GM12878 (cell line): ENCODE measurements at regions not wholly inside any gene's neighbourhood (a gene's known extent, or its start where the extent isn't known, plus 50 kb on each side); places are given as distances from the start of the nearest gene placed in this dataset.

Source experiments
- CHD2 ChIP-seq: IDR thresholded peaks from 2 replicates; pipeline ENCODE4 v1.6.1; 2011; ENCODE audit warnings: low read depth, low read length, improper control_type of control experiment, borderline replicate concordance
- LARP7 ChIP-seq: fragments of 450-650 bp; IDR thresholded peaks from 2 replicates; pipeline ENCODE4 v1.6.1; 2017; ENCODE audit warnings: mild to moderate bottlenecking
- ZNF274 ChIP-seq: IDR thresholded peaks from one replicate; pipeline ENCODE4 v1.8.0; 2011; ENCODE audit not compliant: insufficient read length, insufficient read depth

DNA sequence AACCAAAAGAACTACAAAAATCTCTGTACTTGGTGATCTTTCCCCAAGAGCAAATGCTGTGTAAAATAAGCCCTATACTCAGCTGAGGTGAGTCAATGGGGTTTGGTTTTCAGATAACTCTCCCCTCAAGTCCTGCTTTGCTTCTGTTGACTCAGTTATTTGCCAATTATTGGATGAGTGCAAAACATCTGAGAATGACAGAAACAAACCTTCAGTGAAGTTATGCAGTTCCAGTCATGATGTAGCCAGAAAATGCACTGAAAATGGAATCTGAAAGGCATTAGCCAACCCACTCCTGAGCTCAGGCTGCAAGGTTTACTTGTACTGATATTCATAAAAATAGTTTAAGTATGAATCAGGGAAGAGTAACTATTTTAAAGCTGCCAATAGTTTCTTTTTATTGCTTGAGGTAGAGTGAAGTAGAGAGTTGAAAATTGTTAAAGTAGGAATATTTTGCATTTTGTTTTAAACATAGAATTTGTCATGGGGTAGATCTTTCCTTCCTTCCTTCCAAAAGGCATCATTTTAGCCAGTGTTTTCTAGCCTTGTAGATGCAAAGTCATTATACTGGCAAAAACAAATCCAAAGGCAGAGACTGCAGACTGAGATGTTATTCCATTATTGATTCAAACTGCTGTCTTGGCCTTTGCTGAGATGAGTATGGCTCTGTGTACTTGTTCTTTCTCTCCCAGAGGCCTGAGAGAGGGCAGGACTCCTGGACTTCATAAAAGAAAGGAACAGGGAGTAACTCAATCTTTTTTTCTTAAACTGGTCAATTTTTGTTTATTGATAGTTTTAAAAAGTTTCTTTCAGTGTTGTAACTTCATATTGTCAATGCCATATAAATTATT is 215.3 kb downstream of the RND3 start:
- TF ChIP-seq LARP7 = no peak
- no peak for TF ChIP-seq ZNF274
- TF ChIP-seq CHD2 = no peak
